HG03469 (cell line): ENCODE measurements at regions not wholly inside any gene's neighbourhood (a gene's known extent, or its start where the extent isn't known, plus 50 kb on each side); places are given as distances from the start of the nearest gene placed in this dataset.

ENCODE experiments used
- ATAC-seq: cut with Tn5 transposase; IDR thresholded peaks from one replicate; pipeline ENCODE4 v1.9.1; 2021; ENCODE audit warnings: mild to moderate bottlenecking, moderate library complexity, moderate number of reproducible peaks; ENCODE audit not compliant: unreplicated experiment

GRCh38 chr7:84631913-84632312, 437.3 kb upstream of the SEMA3A start:
- ATAC-seq = no peak

DNA sequence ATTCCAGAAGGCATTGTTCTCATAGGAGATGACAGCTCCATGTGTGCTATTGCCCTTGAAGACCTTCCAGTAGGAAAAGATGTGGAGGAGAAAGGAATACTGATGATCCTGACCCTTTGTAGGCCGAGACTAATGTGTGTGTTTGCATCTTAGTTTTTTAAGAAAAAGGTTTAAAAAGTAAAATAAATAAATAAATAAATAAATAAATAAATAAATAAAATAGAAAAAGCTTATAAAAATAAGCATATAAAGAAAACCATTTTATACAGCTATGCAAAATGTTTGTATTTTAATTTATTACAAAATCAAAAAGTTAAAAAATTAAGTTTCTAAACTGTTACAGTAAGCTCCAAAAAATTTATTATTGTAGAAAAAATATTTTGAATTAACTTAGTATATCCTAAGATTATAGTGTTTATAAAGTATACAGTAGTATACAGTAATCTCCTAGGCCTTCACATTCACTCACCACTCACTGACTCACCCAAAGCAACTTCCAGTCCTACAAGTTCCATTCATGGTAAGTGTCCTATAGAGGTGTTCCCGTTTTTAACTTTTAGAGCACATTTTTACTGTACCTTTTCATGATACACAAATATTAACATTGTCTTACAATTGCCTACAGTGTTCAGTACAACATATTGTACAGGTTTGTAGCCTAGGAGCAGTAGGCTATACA, 435.2 kb upstream of the SEMA3A start:
- ATAC-seq = no peak

DNA sequence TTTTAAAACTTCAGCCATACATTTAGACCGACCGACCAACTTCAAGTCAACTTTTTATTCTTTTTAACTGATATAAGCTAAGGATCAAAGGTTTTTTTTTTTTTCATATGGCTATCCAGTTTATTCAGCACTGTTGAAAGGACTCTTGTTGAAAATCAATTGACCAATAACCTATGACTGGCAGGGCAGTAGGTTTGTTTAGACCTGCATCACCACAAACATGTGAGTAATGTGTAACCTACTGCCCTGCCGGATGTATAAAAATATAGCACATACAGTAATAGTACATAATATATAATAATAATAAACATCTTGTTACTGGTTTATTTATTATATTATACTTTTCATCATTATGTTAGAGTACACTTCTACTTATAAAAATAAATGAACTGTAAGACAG, 434.6 kb upstream of the SEMA3A start:
- no peak for ATAC-seq

DNA sequence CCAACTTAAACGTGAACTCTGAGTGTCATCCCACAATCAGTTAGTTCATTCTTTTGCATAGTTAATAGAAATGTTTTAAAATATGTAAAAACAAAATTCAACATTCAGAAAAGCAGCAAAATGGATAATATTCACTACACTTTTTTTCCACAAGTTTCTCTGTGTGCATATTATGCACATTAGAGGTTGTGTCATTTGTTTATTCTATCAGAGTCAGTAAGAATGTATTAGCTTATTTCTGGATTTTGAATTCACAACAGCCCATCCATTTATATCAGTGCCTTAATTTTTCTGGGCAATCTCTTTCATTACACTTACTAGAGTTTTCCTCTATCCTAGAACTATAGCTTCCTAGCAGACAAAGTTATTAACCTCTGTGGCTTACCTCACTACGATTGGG, 432.7 kb upstream of the SEMA3A start:
- ATAC-seq = no peak

GRCh38 chr7:84624927-84625326, 430.3 kb upstream of the SEMA3A start:
- ATAC-seq = no peak

DNA sequence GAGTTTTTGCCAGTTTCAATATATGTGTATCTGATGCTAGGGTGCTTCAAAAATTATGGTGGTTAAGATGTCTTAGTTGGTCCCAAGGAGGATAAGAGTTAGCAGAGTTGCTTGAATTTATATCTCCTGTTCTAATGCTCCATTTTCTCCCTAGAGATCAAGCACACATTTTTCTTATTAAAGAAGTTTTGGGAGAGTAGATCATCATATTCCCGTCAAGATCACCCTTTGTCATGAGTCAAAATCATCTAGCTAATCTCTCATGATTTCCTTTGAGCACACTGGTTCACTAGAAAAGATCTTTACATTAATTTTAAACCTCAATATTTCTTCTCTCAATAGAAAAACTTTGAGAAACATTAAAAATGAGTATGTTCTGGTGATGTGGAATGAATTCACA, 429.9 kb upstream of the SEMA3A start:
- no peak for ATAC-seq

- ATAC-seq = no peak
Measured at GRCh38 chr7:84617265-84618030, 422.9 kb upstream of the SEMA3A start.

GRCh38 chr7:84614821-84615501, 420.4 kb upstream of the SEMA3A start:
- no peak for ATAC-seq

DNA sequence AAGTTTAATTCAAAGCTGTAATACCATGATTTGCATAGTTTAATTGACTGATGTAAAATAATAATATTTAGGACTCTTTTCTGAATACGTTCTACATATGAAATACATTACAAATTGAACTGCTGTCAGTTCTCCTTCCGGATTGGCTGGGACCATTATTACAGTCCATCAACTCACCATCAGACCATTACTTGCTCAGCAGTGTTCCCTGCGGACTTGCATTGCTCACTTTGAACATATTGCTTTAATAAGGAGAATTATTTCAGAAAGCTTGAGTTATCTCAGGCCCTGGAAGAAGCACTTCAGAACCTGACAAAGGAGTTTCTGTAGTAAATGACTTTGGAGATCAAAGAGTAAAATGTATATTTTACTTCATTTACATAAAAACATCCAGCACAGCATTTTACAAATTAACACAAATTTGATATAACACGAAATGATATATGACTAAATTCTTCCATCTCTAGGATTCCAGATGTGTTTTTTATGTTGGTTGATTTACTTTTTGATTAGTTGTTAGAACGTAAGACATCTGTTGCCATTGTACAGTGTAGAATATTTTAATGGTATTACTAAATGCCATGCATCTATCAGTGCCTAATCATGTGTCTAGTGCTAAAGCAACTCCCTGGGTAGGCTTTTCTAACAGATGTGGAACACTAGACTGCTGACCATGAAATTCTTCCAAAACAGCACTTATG, 418.5 kb upstream of the SEMA3A start:
- ATAC-seq = no peak

DNA sequence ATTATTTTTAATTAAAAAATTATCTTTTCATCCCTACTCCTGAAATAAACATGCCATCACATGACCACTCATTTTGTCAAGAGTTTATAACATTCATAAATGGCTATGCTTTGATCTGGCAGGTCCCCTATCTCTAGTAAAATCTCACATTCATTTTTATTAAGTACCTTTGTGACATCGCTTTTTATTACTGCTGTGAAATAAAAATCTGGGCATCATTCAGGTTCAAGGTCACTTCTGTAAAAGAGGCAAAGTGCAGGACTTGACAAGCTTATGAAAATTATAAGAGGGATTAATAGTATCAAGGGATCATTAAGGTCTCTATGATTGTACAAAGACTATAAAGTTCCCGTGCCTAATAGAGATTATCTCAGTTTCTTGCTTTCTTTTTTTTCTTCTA, 416.8 kb upstream of the SEMA3A start:
- no peak for ATAC-seq

DNA sequence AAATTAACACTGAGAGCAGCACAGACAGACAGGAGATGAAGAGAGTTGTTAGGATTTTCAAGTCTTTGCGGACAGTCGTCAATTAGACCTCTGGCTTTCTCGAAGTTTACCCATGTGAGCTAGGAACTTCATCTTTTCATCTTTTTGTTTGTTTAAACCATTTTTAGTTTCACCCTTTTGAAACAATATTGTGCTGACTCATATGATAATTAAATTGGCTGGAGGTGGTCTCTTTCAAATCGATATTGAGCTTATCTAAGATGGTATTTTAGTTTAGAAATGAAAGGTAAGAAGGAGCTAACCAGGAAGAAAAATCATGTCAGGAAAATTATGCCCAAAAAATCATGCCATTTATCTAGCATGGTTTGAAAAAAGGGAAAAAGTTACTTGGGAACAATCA, 415.8 kb upstream of the SEMA3A start:
- no peak for ATAC-seq

GRCh38 chr7:84605301-84605700, 410.7 kb upstream of the SEMA3A start:
- ATAC-seq = no peak

DNA sequence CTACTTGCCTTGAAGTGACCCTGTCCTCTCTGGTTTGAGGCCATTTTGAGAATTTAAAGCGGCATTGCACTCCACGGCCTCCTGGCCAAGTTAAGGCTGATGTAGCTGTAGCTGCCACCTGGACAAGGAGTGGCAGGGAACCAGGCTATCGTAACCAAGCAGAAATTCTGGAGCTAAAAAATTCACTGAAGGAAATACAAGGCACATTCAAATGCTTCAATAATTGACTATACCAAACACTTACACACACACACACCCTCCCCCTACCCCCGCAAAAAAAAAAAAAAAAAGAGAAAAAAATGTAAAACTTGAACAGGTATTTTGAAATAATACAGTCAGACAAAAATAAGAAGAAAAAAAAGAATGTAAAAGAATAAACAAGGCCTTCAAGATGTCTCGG, 409.0 kb upstream of the SEMA3A start:
- no peak for ATAC-seq

DNA sequence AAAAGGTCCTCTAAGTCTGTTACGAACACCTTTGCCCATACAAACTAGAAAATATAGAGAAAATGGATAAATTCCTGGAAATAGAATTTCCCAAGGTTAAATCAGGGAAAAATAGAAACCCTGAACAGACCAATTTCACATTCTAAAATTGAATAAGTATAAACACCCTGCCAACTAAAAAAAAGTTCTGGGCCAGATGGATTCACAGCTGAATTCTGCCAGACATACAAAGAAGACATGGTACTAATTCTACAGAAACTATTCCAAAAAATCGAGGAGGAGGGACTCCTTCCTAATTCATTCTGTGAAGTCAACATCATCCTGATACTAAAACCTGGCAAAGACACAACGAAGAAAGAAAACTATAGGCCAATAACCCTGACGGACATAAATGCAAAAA, 400.4 kb upstream of the SEMA3A start:
- ATAC-seq = no peak

DNA sequence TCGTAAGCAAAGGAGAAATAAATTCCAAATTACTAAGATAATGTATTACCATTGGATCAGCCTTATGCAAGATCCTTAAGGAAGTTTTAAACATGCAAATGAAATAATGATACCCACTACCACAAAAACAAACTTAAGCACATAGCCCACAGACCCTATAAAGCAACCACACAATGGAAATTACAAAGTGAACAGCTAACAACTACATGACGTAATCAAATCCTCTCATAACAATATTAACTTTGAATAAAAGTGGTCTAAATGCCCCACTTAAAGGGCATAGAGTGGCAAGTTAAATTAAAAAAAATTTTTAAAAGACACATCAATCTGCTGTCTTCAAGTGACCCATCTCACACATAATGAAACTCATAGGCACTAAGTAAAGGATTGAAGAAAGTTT, 397.3 kb upstream of the SEMA3A start:
- no peak for ATAC-seq

DNA sequence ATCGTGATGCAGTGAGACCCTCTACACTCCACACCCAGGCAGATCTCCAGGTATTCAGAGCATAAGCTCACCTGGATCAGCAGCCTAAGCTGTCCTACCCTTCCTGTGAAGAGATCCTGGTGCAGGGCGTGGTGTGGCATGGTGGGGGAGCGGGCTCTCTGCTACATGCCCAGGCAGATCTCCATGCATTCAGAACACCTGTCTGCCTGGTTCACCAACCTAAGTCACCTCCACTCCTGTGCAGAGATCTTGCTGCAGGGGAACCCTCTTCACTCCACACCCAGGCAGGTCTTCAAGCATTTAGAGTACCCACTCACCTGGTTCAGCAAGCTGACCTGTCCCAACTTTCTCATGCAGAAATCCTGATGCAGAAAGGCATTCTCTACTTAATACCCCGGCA, 394.4 kb upstream of the SEMA3A start:
- ATAC-seq = no peak

DNA sequence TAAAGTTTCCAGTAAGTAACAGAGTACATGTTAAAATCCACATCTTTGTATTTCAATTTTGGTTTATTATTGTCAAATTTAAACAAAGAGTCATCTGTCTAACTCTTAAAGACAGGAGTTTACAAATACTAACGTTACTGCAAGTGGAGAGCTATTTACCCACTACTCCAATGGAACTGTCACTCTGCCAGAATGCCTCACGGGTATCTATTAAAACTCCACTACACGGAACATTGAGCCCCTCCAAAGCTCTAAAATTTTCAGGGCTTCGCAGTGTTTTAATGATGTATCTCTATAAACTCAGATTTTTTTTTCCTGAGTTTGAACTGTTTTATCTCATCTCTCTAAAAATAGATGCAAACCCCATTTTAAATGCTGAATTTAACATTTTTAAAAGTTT, 388.7 kb upstream of the SEMA3A start:
- ATAC-seq = no peak

DNA sequence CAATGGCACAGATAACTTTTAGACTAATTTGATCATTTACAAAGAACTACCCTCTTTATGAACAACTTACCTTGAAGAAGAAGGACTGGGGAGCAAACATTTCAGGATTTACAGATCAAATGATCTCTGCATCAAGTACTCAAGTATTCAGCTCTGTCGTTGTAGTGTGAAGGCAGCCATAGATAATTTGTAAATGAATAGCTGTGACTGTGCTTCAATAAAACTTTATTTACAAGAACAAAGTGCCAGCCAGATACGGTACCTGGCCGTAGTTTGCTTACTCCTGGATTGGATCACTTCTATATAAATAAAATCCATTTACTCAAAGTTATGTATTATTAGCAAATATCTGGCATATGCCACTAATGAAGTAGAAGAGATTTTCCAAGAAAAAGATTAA, 388.2 kb upstream of the SEMA3A start:
- ATAC-seq = no peak

DNA sequence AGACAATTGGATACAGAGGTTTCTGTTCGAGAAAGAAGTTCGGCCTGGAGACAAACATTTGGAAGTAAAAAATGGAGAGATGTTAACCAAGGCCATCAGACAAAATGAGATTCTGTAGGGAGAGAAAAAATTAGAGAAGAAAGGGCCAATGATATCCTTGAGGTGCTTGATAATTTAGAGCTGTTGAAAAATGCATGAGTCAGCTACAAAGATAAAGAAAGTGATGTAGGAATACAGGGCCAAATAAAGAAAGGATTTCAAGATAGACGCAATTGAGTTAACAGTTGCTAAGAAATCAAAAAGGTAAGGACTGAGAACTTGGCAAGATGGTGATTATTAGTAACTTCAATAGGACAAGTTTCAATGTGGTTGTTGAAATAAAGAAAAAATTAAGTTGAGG, 384.2 kb upstream of the SEMA3A start:
- ATAC-seq = no peak

GRCh38 chr7:84568781-84569180, 374.2 kb upstream of the SEMA3A start:
- no peak for ATAC-seq

GRCh38 chr7:84565345-84566074, 370.9 kb upstream of the SEMA3A start:
- no peak for ATAC-seq
